ENCODE measurements at regions not wholly inside any gene's neighbourhood (a gene's known extent, or its start where the extent isn't known, plus 50 kb on each side); places are given as distances from the start of the nearest gene placed in this dataset.

- TF ChIP-seq CTCF (IDR thresholded peaks at IDR 0.05 in 8 of 11, conservative IDR thresholded peaks at IDR 0.05 in 3 of 11), result no peak
- TF ChIP-seq POLR2A (IDR thresholded peaks at IDR 0.05), result no peak
- no peak for TF ChIP-seq POLR2AphosphoS5 (IDR thresholded peaks at IDR 0.05)
These were observed 385.2 kb upstream of the POU3F1 start for GRCh38 chr1:38431535-38432376.

All from spleen (tissue), 7 donors.